A549 (cell line): ENCODE measurements at regions not wholly inside any gene's neighbourhood (a gene's known extent, or its start where the extent isn't known, plus 50 kb on each side); places are given as distances from the start of the nearest gene placed in this dataset.

Experiments used
- ATAC-seq, 2 experiments: fragments of 200-7000 bp in 1 of 2; fragments of >200 bp in 1 of 2; cut with Nextera tagmentation in 1 of 2; cut with Tn5 transposase in 1 of 2; 3 replicates each; pipeline versions ENCODE4 v1.8.0 to v1.9.1; 2018 to 2020; ENCODE audit warnings: mild to moderate bottlenecking in 1 of 2, moderate library complexity in 1 of 2
- CTCF ChIA-PET: fragments of 300-600 bp; sonication (Branson Sonifier 250); formaldehyde crosslinking; extraction: SDS; loops from one replicate; lab custom pipeline; 2021; ENCODE audit warnings: antibody characterized with exemption, inconsistent platforms; lab: Yijun Ruan, JAX
- POLR2A ChIA-PET: fragments of 350-600 bp; formaldehyde crosslinking; extraction: SDS; loops from one replicate; lab custom pipeline; 2021; ENCODE audit warnings: antibody characterized with exemption, inconsistent platforms; lab: Yijun Ruan, JAX
- DNase-seq, 2 experiments: peaks; one replicate each; pipeline versions ENCODE4 v3.0.0 to v3.0.0-alpha.2; 2011 to 2016; ENCODE audit warnings: low read depth in 1 of 2, low spot score in 1 of 2
- FAIRE-seq: peaks from 2 replicates; lab custom pipeline; 2011; peaks lifted over from hg19 to GRCh38; lab: Jason Lieb, UNC
- H3K27ac ChIP-seq, 2 experiments: fragments of >200 bp; sonication (Bioruptor Twin); formaldehyde crosslinking; 3 replicates each; pipeline ENCODE4 v1.5.1; 2016 to 2017
- H3K4me1 ChIP-seq: fragments of >200 bp; sonication (Bioruptor Twin); formaldehyde crosslinking; 3 replicates; pipeline ENCODE4 v1.6.1; 2016
- H3K4me2 ChIP-seq: fragments of >200 bp; sonication (Bioruptor Twin); formaldehyde crosslinking; 3 replicates; pipeline ENCODE4 v1.6.1; 2016
- H3K4me3 ChIP-seq: fragments of >200 bp; sonication (Bioruptor Twin); formaldehyde crosslinking; 3 replicates; pipeline ENCODE4 v1.5.1; 2016
- H3K9me3 ChIP-seq: fragments of >200 bp; sonication (Bioruptor Twin); formaldehyde crosslinking; 3 replicates; pipeline ENCODE4 v1.6.1; 2016
- BHLHE40 ChIP-seq: IDR thresholded peaks from 2 replicates; pipeline ENCODE4 v1.6.1; 2012; ENCODE audit warnings: low read depth, low read length, inconsistent platforms
- CBX8 ChIP-seq: fragments of 200-600 bp; sonication (generic); IDR thresholded peaks from 2 replicates; pipeline ENCODE4 v1.6.1; 2016
- CHD2 ChIP-seq: fragments of 150-350 bp; IDR thresholded peaks from 2 replicates; pipeline ENCODE4 v1.6.1; 2014; ENCODE audit warnings: low read length; ENCODE audit not compliant: partially characterized antibody
- CHD4 ChIP-seq: fragments of 200-600 bp; sonication (generic); IDR thresholded peaks from 2 replicates; pipeline ENCODE4 v1.6.1; 2016; ENCODE audit warnings: antibody characterized with exemption, mild to moderate bottlenecking, borderline replicate concordance
- EHF ChIP-seq: fragments of 250-450 bp; sonication (Bioruptor Pico); IDR thresholded peaks from 2 replicates; pipeline ENCODE4 v1.5.0; 2020; ENCODE audit warnings: mild to moderate bottlenecking
- FOSB ChIP-seq: fragments of 250-450 bp; sonication (Bioruptor Pico); IDR thresholded peaks from 2 replicates; pipeline ENCODE4 v1.5.0; 2020; ENCODE audit warnings: mild to moderate bottlenecking, moderate library complexity
- FOSL2 ChIP-seq, 2 experiments: fragments of 450-650 bp in 1 of 2; fragments of >200 bp in 1 of 2; sonication (Bioruptor Twin) in 1 of 2; formaldehyde crosslinking; IDR thresholded peaks; 2 replicates each; pipeline versions ENCODE4 v1.5.0 to v1.6.1; 2016 to 2020; ENCODE audit warnings: mild to moderate bottlenecking in 1 of 2, moderate library complexity in 1 of 2
- HOXA7 ChIP-seq: fragments of 250-450 bp; sonication (Bioruptor Pico); IDR thresholded peaks from 2 replicates; pipeline ENCODE4 v1.5.0; 2020; ENCODE audit warnings: mild to moderate bottlenecking, moderate library complexity
- HOXB13 ChIP-seq: fragments of 250-450 bp; sonication (Bioruptor Pico); IDR thresholded peaks from 2 replicates; pipeline ENCODE4 v1.5.0; 2020; ENCODE audit warnings: low read depth, mild to moderate bottlenecking, moderate library complexity
- JUNB ChIP-seq: fragments of >200 bp; sonication (Bioruptor Twin); formaldehyde crosslinking; IDR thresholded peaks from 2 replicates; pipeline ENCODE4 v1.6.1; 2016
- KDM1A ChIP-seq: fragments of 200-600 bp; sonication (generic); IDR thresholded peaks from 2 replicates; pipeline ENCODE4 v1.6.1; 2016; ENCODE audit warnings: low read depth, mild to moderate bottlenecking
- KDM5A ChIP-seq: fragments of 200-600 bp; sonication (generic); IDR thresholded peaks from 2 replicates; pipeline ENCODE4 v1.6.1; 2016; ENCODE audit warnings: antibody characterized with exemption, mild to moderate bottlenecking
- RAD21 ChIP-seq, 2 experiments: fragments of >200 bp in 1 of 2; sonication (Bioruptor Twin) in 1 of 2; formaldehyde crosslinking in 1 of 2; IDR thresholded peaks in 1 of 2; conservative IDR thresholded peaks in 1 of 2; 2 replicates in 1 of 2; 3 replicates in 1 of 2; pipeline ENCODE4 v1.6.1; 2012 to 2018; ENCODE audit warnings: inconsistent platforms in 1 of 2
- RFX5 ChIP-seq: fragments of 450-650 bp; IDR thresholded peaks from 2 replicates; pipeline ENCODE4 v1.7.1; 2014; ENCODE audit warnings: antibody characterized with exemption, mild to moderate bottlenecking, moderate library complexity
- RNF2 ChIP-seq: fragments of 200-600 bp; sonication (generic); IDR thresholded peaks from 2 replicates; pipeline ENCODE4 v1.6.1; 2016; ENCODE audit warnings: low read depth, mild to moderate bottlenecking, antibody characterized with exemption, moderate library complexity, borderline replicate concordance
- TP53 ChIP-seq: fragments of 250-450 bp; sonication (Bioruptor Pico); IDR thresholded peaks from 2 replicates; pipeline ENCODE4 v1.5.0; 2021; ENCODE audit warnings: mild to moderate bottlenecking, moderate library complexity
- ZFP36 ChIP-seq: fragments of 450-650 bp; IDR thresholded peaks from 2 replicates; pipeline ENCODE4 v1.6.1; 2014; ENCODE audit warnings: borderline replicate concordance; ENCODE audit not compliant: partially characterized antibody
- ZNF302 ChIP-seq: fragments of 250-450 bp; sonication (Bioruptor Pico); IDR thresholded peaks from 2 replicates; pipeline ENCODE4 v1.9.0; 2021; ENCODE audit warnings: inconsistent platforms, mild to moderate bottlenecking, moderate library complexity
- WGBS: methylation state at CpG from one replicate; pipeline ENCODE4 v1.1.6; 2017; ENCODE audit errors: missing lambda C conversion rate; 5-methylcytosine and 5-hydroxymethylcytosine counted together
- TF ChIP-seq, protein P1 (sequence below): IDR thresholded peaks from 2 replicates; pipeline ENCODE4 v1.6.1; 2012; ENCODE audit warnings: low read depth, borderline replicate concordance
- TF ChIP-seq, protein P2 (sequence below): fragments of >200 bp; sonication (Bioruptor Twin); formaldehyde crosslinking; IDR thresholded peaks from 3 replicates; pipeline ENCODE4 v1.6.1; 2016
- TF ChIP-seq, protein P3 (sequence below): fragments of 250-450 bp; sonication (Bioruptor Pico); IDR thresholded peaks from 2 replicates; pipeline ENCODE4 v1.5.0; 2021; ENCODE audit warnings: mild to moderate bottlenecking, moderate library complexity, borderline replicate concordance

DNA sequence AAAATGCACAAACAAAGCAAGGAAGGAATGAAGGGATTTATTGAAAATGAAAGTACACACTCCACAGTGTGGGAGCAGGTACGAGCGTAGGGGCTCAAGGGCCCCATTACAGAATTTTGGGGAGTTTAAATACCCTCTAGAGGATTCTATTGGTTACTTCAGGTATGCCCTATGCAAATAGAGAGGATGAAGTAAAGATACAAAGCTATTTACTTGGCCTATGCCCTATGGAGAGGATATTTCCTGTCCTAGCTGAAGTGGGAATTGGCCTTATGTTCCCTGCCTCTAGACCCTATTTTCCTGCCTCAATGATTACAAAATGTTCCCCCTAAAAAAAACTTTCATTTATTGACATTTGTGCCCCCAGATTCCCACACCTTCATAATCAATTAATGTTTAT is 59.7 kb upstream of the ASIP start:
- ATAC-seq: no peak
- no peak overlapping the region for H3K27ac ChIP-seq
- ChIA-PET CTCF (interaction anchor here (0.7 to 1.2 kb wide), 3 partner anchors 10 to 227 kb away, joined by 3 to 6 read pairs (median 3); no protein-coding TSS in a partner anchor), POLR2A (no interaction called here)
- H3K9me3 ChIP-seq: no peaks in the 10 kb centered on the region
- TF ChIP-seq FOSB (CRISPR knock-in tag): no peak
- TF ChIP-seq HOXB13 (CRISPR knock-in tag): no peak
- TF ChIP-seq, protein P1, sequence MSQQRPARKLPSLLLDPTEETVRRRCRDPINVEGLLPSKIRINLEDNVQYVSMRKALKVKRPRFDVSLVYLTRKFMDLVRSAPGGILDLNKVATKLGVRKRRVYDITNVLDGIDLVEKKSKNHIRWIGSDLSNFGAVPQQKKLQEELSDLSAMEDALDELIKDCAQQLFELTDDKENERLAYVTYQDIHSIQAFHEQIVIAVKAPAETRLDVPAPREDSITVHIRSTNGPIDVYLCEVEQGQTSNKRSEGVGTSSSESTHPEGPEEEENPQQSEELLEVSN: no peak
- TF ChIP-seq BHLHE40: no peak
- no peak for TF ChIP-seq HOXA7 (CRISPR knock-in tag)
- TF ChIP-seq RAD21 (conservative IDR thresholded peaks at IDR 0.05 in 1 of 2, IDR thresholded peaks at IDR 0.05 in 1 of 2): no peak
- no peak for TF ChIP-seq ZFP36
- no peak for TF ChIP-seq CHD2
- DNase-seq: no peak
- no peak for FAIRE-seq
- 76% methylated on average over 2 of the region's 2 CpGs for WGBS
- H3K4me1 ChIP-seq: no peaks in the 10 kb centered on the region
- no peak overlapping the region for H3K4me2 ChIP-seq
- H3K4me3 ChIP-seq: no peak overlapping the region

DNA sequence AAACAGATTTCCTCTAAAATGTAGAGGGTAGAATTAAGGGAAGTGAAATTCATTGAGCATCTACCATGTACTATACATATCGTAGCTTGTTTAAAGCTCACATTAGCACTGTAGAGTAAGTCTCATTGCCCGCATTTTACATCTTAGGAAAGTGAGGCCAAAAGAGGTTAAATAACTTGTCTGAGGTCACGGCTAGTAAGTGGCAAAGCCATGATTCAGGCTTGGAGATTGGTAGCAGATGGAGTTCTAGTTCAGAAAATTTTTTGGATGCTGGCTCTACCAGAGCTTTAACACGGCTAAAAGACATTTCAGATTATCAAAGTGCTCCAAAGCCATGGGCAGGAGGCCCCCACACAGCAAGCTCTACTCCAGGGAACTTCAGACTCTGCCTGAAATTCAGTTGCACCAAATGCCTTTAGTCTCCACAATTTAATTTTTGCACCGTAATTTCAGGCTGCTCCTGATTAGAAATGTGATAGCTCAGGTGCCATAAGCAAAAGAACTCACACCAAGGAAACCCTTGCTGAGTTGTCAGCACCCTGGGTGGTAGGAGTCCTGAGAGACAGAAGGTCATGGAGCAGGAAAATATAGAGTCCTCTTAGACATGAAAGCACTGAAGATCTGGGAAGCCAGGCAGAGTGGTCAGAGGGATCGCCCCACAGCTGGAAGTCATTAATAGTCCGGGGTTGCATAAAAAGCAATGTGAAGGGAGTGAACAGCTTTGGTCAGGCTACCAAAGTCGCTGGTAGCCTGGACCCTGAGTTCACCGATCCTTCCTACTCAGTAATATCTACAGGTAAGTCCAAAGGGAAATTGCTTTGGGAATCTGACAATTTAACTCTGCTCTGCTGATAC is 55.2 kb upstream of the ASIP start:
- no peak overlapping the region for H3K4me3 ChIP-seq
- CTCF ChIA-PET: interaction anchor here (0.6 to 1.3 kb wide), 6 partner anchors 23 to 683 kb away, joined by 3 to 4 read pairs (median 3); no protein-coding TSS in a partner anchor
- TF ChIP-seq RNF2: no peak
- TF ChIP-seq, protein P2, sequence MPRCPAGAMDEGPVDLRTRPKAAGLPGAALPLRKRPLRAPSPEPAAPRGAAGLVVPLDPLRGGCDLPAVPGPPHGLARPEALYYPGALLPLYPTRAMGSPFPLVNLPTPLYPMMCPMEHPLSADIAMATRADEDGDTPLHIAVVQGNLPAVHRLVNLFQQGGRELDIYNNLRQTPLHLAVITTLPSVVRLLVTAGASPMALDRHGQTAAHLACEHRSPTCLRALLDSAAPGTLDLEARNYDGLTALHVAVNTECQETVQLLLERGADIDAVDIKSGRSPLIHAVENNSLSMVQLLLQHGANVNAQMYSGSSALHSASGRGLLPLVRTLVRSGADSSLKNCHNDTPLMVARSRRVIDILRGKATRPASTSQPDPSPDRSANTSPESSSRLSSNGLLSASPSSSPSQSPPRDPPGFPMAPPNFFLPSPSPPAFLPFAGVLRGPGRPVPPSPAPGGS: no peak
- no peak for TF ChIP-seq RFX5
- no peak for TF ChIP-seq HOXA7 (CRISPR knock-in tag)
- TF ChIP-seq HOXB13 (CRISPR knock-in tag): no peak
- no peak for TF ChIP-seq EHF (CRISPR knock-in tag)
- no peak for TF ChIP-seq ZNF302 (CRISPR knock-in tag)
- no peak for TF ChIP-seq FOSL2 (IDR thresholded peaks at IDR 0.05)
- no peak for TF ChIP-seq FOSL2 (CRISPR knock-in tag; IDR thresholded peaks at IDR 0.05)
- TF ChIP-seq JUNB: no peak
- TF ChIP-seq CBX8: no peak
- TF ChIP-seq CHD4: no peak
- TF ChIP-seq KDM5A: no peak
- no peak for TF ChIP-seq KDM1A
- TF ChIP-seq, protein P3, sequence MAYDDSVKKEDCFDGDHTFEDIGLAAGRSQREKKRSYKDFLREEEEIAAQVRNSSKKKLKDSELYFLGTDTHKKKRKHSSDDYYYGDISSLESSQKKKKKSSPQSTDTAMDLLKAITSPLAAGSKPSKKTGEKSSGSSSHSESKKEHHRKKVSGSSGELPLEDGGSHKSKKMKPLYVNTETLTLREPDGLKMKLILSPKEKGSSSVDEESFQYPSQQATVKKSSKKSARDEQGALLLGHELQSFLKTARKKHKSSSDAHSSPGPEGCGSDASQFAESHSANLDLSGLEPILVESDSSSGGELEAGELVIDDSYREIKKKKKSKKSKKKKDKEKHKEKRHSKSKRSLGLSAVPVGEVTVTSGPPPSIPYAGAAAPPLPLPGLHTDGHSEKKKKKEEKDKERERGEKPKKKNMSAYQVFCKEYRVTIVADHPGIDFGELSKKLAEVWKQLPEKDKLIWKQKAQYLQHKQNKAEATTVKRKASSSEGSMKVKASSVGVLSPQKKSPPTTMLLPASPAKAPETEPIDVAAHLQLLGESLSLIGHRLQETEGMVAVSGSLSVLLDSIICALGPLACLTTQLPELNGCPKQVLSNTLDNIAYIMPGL (CRISPR knock-in tag): no peak
- no peak for TF ChIP-seq TP53 (CRISPR knock-in tag)
- DNase-seq: no peak
- no peak for ATAC-seq
- no peaks in the 10 kb centered on the region for H3K4me1 ChIP-seq
- no peak for FAIRE-seq
- POLR2A ChIA-PET: no interaction called here
- H3K27ac ChIP-seq: no peak overlapping the region
- 52% methylated on average over 9 of the region's 9 CpGs for WGBS
- H3K4me2 ChIP-seq: no peak overlapping the region
- H3K9me3 ChIP-seq: no peaks in the 10 kb centered on the region
